ENCODE measurements at regions not wholly inside any gene's neighbourhood (a gene's known extent, or its start where the extent isn't known, plus 50 kb on each side); places are given as distances from the start of the nearest gene placed in this dataset.

DNA sequence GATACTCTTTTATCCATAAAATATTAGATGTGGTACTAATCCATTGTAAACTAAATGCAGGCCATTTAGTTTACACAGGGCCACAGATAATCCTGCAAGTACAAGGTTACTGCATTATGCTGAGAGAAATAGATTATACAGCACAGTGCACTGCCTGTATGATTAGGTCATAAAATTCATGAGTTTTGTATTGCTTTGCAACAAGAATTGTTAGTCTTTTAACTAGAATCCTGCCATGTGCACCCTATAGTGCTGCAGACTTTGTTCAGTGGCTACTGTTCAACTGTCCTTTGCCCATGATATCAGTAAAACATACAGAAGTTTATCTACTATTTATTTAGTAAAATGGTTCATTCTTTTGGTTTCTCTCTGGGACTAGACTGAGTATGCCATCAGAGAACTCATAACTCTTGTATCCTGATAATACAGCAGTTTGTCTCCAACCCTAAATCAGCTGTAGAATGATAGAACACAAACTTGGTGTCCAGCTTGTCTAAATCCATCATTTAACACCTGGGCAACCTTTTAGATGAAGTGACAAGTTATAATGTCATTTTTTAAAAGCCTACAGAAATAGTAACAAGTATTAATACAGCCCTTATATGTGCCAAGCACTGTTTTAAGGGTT, 291.2 kb downstream of the TMEM167A start:
- Mint-ChIP-seq H3K4me3 (no peak overlapping the region), H3K27ac (no peak overlapping the region), H3K9me3 (no peaks in the 10 kb centered on the region), H3K4me1 (ENCODE audit: low read depth) (no peaks in the 10 kb centered on the region), H3K36me3 (ENCODE audit: low read depth) (no peaks in the 10 kb centered on the region), H3K27me3 (peaks cover 2% of the 10 kb centered on the region)
- ChIA-PET CTCF (interaction anchor here (1.1 kb wide), 1 partner anchor 13 kb away, joined by 3 read pairs; no protein-coding TSS in a partner anchor), POLR2A (no interaction called here)
- intact Hi-C loops (cut with micrococcal nuclease) = no loop called here
- DNase-seq (no peak), ATAC-seq (no peak)
- TF ChIP-seq, protein P1, sequence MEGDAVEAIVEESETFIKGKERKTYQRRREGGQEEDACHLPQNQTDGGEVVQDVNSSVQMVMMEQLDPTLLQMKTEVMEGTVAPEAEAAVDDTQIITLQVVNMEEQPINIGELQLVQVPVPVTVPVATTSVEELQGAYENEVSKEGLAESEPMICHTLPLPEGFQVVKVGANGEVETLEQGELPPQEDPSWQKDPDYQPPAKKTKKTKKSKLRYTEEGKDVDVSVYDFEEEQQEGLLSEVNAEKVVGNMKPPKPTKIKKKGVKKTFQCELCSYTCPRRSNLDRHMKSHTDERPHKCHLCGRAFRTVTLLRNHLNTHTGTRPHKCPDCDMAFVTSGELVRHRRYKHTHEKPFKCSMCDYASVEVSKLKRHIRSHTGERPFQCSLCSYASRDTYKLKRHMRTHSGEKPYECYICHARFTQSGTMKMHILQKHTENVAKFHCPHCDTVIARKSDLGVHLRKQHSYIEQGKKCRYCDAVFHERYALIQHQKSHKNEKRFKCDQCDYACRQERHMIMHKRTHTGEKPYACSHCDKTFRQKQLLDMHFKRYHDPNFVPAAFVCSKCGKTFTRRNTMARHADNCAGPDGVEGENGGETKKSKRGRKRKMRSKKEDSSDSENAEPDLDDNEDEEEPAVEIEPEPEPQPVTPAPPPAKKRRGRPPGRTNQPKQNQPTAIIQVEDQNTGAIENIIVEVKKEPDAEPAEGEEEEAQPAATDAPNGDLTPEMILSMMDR (IDR thresholded peaks at IDR 0.05) = no peak

DNA sequence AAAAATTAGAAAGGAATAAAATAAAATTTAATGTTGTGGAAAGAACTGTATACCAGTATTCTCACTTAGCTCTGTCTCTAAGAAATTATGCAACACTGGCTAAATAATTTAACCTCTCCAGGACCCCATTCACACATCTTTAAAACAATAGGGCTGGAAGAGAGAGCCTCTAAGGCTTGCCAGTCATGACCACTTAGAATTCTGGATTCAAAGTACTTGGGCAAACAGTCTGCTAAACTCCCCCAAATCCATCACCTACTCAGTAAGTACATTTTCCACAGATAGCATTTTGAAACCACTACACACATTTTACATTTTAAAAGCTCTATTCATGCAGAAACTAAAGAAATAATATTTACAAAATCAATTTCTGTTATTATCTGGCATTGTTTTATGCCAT, 291.7 kb downstream of the TMEM167A start:
- ChIA-PET POLR2A (no interaction called here), CTCF (no interaction called here)
- no peak for ATAC-seq
- intact Hi-C loops (cut with micrococcal nuclease) = no loop called here
- DNase-seq = no peak
- Mint-ChIP-seq H3K4me3 (no peak overlapping the region), H3K27me3 (peaks cover 2% of the 10 kb centered on the region), H3K27ac (no peak overlapping the region), H3K4me1 (ENCODE audit: low read depth) (no peaks in the 10 kb centered on the region), H3K9me3 (no peaks in the 10 kb centered on the region), H3K36me3 (ENCODE audit: low read depth) (no peaks in the 10 kb centered on the region)
- TF ChIP-seq, protein P1 (IDR thresholded peaks at IDR 0.05) = no peak

DNA sequence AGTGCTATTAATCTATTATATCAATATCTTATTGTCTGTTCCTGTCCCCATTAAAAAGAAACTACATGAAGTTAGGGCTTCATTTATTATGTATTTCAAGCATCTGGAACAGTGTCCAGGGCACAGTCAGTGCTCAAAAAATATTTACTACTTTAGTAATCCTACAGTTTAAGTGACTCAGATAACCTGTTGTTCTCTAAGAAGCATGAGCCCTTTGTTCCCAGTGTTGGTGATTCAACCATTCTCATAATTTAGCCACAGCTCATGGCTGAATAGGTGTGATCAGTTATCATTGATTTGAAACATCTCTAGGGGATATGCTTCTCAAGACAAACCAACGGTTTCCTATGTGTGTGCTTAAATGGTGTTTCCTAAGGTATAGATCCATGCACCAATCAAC, 292.7 kb downstream of the TMEM167A start:
- TF ChIP-seq, protein P1 (IDR thresholded peaks at IDR 0.05) = no peak
- no peaks in the 10 kb centered on the region for H3K4me1 Mint-ChIP-seq (ENCODE audit: low read depth)
- no peak for ATAC-seq
- H3K27ac Mint-ChIP-seq = no peak overlapping the region
- no peaks in the 10 kb centered on the region for H3K36me3 Mint-ChIP-seq (ENCODE audit: low read depth)
- intact Hi-C loops (cut with micrococcal nuclease) = no loop called here
- H3K9me3 Mint-ChIP-seq = no peaks in the 10 kb centered on the region
- H3K27me3 Mint-ChIP-seq = peaks cover 2% of the 10 kb centered on the region
- no peak overlapping the region for H3K4me3 Mint-ChIP-seq
- no peak for DNase-seq
- ChIA-PET POLR2A (no interaction called here), CTCF (no interaction called here)

GRCh38 chr5:82777106-82777505, 300.1 kb downstream of the TMEM167A start:
- intact Hi-C loops (cut with micrococcal nuclease) = no loop called here
- CTCF ChIA-PET = no interaction called here

GRCh38 chr5:82772281-82772680, 304.9 kb downstream of the TMEM167A start:
- TF ChIP-seq, protein P1 (IDR thresholded peaks at IDR 0.05) = no peak
- Mint-ChIP-seq H3K27ac (no peak overlapping the region), H3K27me3 (no peaks in the 10 kb centered on the region), H3K9me3 (no peaks in the 10 kb centered on the region), H3K4me1 (ENCODE audit: low read depth) (no peaks in the 10 kb centered on the region), H3K4me3 (no peak overlapping the region), H3K36me3 (ENCODE audit: low read depth) (no peaks in the 10 kb centered on the region)
- ChIA-PET CTCF (no interaction called here), POLR2A (no interaction called here)
- ATAC-seq = no peak
- intact Hi-C loops (cut with micrococcal nuclease) = no loop called here
- no peak for DNase-seq

More at GRCh38 chr5:82777106-82777505, 300.1 kb downstream of the TMEM167A start:
- DNase-seq = no peak
- TF ChIP-seq, protein P1 (IDR thresholded peaks at IDR 0.05) = no peak
- no peaks in the 10 kb centered on the region for H3K4me1 Mint-ChIP-seq (ENCODE audit: low read depth)
- POLR2A ChIA-PET = interaction anchor here (0.6 to 1.0 kb wide), 2 partner anchors 21 to 393 kb away, joined by 3 read pairs; no protein-coding TSS in a partner anchor
- no peak overlapping the region for H3K4me3 Mint-ChIP-seq
- no peaks in the 10 kb centered on the region for H3K9me3 Mint-ChIP-seq
- no peaks in the 10 kb centered on the region for H3K36me3 Mint-ChIP-seq (ENCODE audit: low read depth)
- no peak for ATAC-seq
- H3K27ac Mint-ChIP-seq = no peak overlapping the region
- peaks cover 1% of the 10 kb centered on the region for H3K27me3 Mint-ChIP-seq
